ENCODE measurements at regions not wholly inside any gene's neighbourhood (a gene's known extent, or its start where the extent isn't known, plus 50 kb on each side); places are given as distances from the start of the nearest gene placed in this dataset.

GRCh38 chr2:216583147-216583546, 50.1 kb upstream of the IGFBP2 start:
- TF ChIP-seq POLR2A (IDR thresholded peaks at IDR 0.05; ENCODE audit: low read depth, low read length): no peak
- TF ChIP-seq, protein P1, sequence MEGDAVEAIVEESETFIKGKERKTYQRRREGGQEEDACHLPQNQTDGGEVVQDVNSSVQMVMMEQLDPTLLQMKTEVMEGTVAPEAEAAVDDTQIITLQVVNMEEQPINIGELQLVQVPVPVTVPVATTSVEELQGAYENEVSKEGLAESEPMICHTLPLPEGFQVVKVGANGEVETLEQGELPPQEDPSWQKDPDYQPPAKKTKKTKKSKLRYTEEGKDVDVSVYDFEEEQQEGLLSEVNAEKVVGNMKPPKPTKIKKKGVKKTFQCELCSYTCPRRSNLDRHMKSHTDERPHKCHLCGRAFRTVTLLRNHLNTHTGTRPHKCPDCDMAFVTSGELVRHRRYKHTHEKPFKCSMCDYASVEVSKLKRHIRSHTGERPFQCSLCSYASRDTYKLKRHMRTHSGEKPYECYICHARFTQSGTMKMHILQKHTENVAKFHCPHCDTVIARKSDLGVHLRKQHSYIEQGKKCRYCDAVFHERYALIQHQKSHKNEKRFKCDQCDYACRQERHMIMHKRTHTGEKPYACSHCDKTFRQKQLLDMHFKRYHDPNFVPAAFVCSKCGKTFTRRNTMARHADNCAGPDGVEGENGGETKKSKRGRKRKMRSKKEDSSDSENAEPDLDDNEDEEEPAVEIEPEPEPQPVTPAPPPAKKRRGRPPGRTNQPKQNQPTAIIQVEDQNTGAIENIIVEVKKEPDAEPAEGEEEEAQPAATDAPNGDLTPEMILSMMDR (conservative IDR thresholded peaks at IDR 0.05; ENCODE audit: low read depth, low read length): no peak
- TF ChIP-seq MAFK (IDR thresholded peaks at IDR 0.05; ENCODE audit: low read depth, low read length): peak; percentile 2; the same call in 1 of the 2 replicates
- no peak for TF ChIP-seq RFX5 (IDR thresholded peaks at IDR 0.05; ENCODE audit: low read depth, low read length)
- peak; percentile 38 for TF ChIP-seq RAD21 (IDR thresholded peaks at IDR 0.05; ENCODE audit: low read length)
- no peak for TF ChIP-seq MXI1 (IDR thresholded peaks at IDR 0.05; ENCODE audit: borderline replicate concordance, low read depth, low read length)
- peak; percentile 78 for TF ChIP-seq RCOR1 (IDR thresholded peaks at IDR 0.05; ENCODE audit: insufficient replicate concordance, low read length)
